Peyer's patch (tissue), 4 donors: ENCODE measurements at regions not wholly inside any gene's neighbourhood (a gene's known extent, or its start where the extent isn't known, plus 50 kb on each side); places are given as distances from the start of the nearest gene placed in this dataset.

Source experiments
- DNase-seq, 3 donors: peaks; one replicate each; pipeline ENCODE4 v3.0.0-alpha.2; 2017 to 2019
- H3K27ac ChIP-seq, 4 donors: fragments of 200-600 bp; sonication (generic); one replicate each; pipeline ENCODE4 v1.5.1; 2016 to 2019
- H3K27me3 ChIP-seq, 2 donors: fragments of 200-600 bp; sonication (generic); one replicate each; pipeline ENCODE4 v1.5.1; 2019
- H3K36me3 ChIP-seq, 3 donors: fragments of 200-600 bp; sonication (generic); one replicate each; pipeline ENCODE4 v1.5.1; 2016 to 2019
- H3K4me1 ChIP-seq, 4 donors: fragments of 200-600 bp; sonication (generic); one replicate each; pipeline ENCODE4 v1.5.1; 2016 to 2019
- H3K4me3 ChIP-seq, 4 donors: fragments of 200-600 bp; sonication (generic); 1 replicate in 3 of 4; 2 replicates in 1 of 4; pipeline ENCODE4 v1.5.1; 2016 to 2019; ENCODE audit warnings: mild to moderate bottlenecking in 1 of 4
- H3K9me3 ChIP-seq, 4 donors: fragments of 200-600 bp; sonication (generic); one replicate each; pipeline ENCODE4 v1.5.1; 2016 to 2019; ENCODE audit warnings: mild to moderate bottlenecking in 1 of 4
- POLR2A ChIP-seq, 2 donors: fragments of 450-650 bp; IDR thresholded peaks; one replicate each; pipeline ENCODE4 v1.5.1; 2017; ENCODE audit warnings: antibody characterized with exemption in 2 of 2, mild to moderate bottlenecking in 2 of 2, moderate library complexity in 2 of 2
- TF ChIP-seq, protein P1 (sequence below), 6 experiments: fragments of 450-650 bp in 4 of 6; fragments of 200-600 bp in 2 of 6; sonication (generic) in 1 of 6; IDR thresholded peaks; one replicate each; pipeline ENCODE4 v1.5.1; 2017 to 2019; ENCODE audit warnings: antibody characterized with exemption in 6 of 6, mild to moderate bottlenecking in 3 of 6, moderate library complexity in 1 of 6

DNA sequence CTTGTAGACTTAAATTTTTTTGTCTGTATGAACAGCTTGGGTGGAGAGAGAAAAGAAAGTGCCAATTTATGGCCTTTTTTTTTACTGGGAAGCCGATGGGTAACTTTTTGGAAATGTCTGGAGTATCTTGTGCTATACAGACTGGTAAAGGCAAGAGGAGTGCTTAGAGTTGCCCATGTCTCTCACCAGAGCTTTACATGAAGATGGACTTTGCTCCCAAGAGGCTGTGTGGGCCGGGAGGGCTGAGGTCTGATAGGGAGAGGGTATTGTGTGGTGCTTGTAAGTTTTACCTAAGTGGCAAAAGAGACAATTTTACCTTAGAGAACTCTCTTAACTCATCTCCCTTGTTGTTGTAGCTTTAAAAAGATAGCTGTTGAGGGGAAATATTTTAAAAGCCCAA lies 203.2 kb downstream of the SEMA6A start:
- H3K9me3 ChIP-seq, result no peaks in the 10 kb centered on the region
- H3K27ac ChIP-seq, result no peak overlapping the region
- no peaks in the 10 kb centered on the region for H3K36me3 ChIP-seq
- no peak for DNase-seq
- no peaks in the 10 kb centered on the region for H3K27me3 ChIP-seq
- no peak overlapping the region for H3K4me3 ChIP-seq
- TF ChIP-seq, protein P1, sequence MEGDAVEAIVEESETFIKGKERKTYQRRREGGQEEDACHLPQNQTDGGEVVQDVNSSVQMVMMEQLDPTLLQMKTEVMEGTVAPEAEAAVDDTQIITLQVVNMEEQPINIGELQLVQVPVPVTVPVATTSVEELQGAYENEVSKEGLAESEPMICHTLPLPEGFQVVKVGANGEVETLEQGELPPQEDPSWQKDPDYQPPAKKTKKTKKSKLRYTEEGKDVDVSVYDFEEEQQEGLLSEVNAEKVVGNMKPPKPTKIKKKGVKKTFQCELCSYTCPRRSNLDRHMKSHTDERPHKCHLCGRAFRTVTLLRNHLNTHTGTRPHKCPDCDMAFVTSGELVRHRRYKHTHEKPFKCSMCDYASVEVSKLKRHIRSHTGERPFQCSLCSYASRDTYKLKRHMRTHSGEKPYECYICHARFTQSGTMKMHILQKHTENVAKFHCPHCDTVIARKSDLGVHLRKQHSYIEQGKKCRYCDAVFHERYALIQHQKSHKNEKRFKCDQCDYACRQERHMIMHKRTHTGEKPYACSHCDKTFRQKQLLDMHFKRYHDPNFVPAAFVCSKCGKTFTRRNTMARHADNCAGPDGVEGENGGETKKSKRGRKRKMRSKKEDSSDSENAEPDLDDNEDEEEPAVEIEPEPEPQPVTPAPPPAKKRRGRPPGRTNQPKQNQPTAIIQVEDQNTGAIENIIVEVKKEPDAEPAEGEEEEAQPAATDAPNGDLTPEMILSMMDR (IDR thresholded peaks at IDR 0.05), result no peak
- no peak for TF ChIP-seq POLR2A (IDR thresholded peaks at IDR 0.05)
- no peaks in the 10 kb centered on the region for H3K4me1 ChIP-seq

DNA sequence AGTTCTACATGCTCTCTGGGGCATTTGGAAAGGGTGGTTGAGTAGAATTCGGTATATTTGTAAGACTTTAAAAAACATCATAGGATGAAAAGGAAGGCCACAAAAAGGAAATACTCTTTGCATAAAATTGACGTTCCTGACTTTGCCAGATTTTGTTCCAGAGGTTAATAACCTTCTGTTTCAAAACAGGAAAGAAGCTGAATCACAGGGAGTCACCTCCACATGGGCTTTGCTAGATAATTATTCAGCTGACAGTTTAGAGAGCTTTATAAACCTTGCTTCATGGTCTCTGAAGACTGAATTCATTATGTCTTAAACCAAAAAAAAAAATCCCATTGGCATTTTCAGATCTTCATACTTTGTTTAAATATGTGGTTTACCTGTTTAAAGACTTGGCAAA lies 203.7 kb downstream of the SEMA6A start:
- Histone ChIP-seq H3K9me3 (no peaks in the 10 kb centered on the region), H3K27ac (no peak overlapping the region), H3K27me3 (no peaks in the 10 kb centered on the region), H3K4me3 (no peak overlapping the region), H3K4me1 (no peaks in the 10 kb centered on the region), H3K36me3 (no peaks in the 10 kb centered on the region)
- TF ChIP-seq, protein P1 (IDR thresholded peaks at IDR 0.05), result no peak
- TF ChIP-seq POLR2A (IDR thresholded peaks at IDR 0.05), result no peak
- DNase-seq, result no peak

DNA sequence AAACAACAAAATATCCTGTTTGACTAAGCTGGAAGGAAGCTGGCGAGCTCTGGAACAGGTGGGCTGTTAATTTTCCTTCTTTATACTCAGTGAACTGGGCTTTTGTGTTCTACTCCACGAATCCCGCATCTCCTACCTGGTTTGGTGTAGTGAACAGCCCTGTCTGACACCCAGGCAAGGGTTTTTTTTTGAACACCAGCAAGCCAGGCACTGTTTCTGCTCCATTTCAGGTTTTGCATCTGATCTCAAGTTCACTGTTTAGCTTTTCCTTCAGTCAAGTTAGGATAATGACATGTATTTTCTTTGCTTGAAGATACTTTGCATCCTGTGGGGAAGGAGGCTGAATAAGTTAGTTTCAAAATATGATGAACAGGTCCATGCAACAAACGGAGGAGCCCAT lies 204.5 kb downstream of the SEMA6A start:
- TF ChIP-seq, protein P1 (IDR thresholded peaks at IDR 0.05), result no peak
- no peak for TF ChIP-seq POLR2A (IDR thresholded peaks at IDR 0.05)
- no peaks in the 10 kb centered on the region for H3K27me3 ChIP-seq
- no peak overlapping the region for H3K4me3 ChIP-seq
- H3K27ac ChIP-seq, result no peak overlapping the region
- H3K36me3 ChIP-seq, result no peaks in the 10 kb centered on the region
- DNase-seq, result no peak
- no peaks in the 10 kb centered on the region for H3K4me1 ChIP-seq
- no peaks in the 10 kb centered on the region for H3K9me3 ChIP-seq

DNA sequence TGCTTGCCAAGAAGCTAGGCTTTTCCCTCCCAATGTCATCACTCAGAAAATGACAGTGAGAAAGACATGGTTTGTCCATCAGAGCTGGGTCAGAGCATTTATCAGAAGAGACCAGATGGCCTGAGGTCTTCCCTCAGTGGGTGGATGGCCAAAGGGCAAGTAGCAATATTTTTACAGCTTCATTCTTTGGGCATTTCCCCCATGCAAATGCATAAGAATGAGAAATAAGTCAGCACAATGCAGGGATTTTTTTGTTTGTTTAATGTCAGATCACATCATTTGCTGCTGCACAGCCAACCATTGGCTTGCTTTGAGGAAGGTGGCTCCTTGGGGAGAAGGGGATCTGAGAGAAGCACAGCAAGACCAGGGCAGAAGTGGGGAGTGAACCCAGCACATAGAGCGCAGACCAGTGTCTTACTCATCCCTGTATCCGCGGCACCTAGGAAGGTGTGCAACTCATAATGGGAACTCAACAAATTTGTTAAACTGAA lies 209.6 kb downstream of the SEMA6A start:
- TF ChIP-seq, protein P1 (IDR thresholded peaks at IDR 0.05), result no peak
- no peak for TF ChIP-seq POLR2A (IDR thresholded peaks at IDR 0.05)
- H3K9me3 ChIP-seq, result no peaks in the 10 kb centered on the region
- peaks cover 0 to 9% (median 0%) of the 10 kb centered on the region in 4 donors for H3K4me1 ChIP-seq
- no peaks in the 10 kb centered on the region for H3K27me3 ChIP-seq
- DNase-seq, result no peak
- no peaks in the 10 kb centered on the region for H3K36me3 ChIP-seq
- H3K27ac ChIP-seq, result no peak overlapping the region
- H3K4me3 ChIP-seq, result no peak overlapping the region

DNA sequence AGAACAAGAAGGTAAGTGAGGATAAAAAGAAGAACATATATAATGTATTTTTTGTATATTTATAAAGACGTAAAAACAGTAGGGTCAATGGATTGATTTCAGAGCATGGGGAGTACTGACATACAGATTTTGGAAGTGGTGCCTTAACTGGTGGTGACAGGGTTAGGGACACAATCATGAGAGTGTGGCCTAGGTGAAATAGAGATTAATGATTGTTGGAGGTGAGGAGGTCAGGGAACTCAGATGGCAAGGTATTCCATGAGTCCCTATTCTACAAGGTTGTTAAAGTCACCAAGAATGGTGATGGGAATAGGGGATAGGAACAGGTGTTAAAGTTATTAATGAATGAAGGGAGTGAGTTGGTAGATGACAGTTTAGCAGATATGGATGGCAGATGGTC lies 210.8 kb downstream of the SEMA6A start:
- Histone ChIP-seq H3K4me3 (no peak overlapping the region), H3K4me1 (peaks cover 0 to 9% (median 0%) of the 10 kb centered on the region in 4 donors), H3K27ac (no peak overlapping the region), H3K36me3 (no peaks in the 10 kb centered on the region), H3K27me3 (no peaks in the 10 kb centered on the region), H3K9me3 (no peaks in the 10 kb centered on the region)
- TF ChIP-seq, protein P1 (IDR thresholded peaks at IDR 0.05), result no peak
- TF ChIP-seq POLR2A (IDR thresholded peaks at IDR 0.05), result no peak
- DNase-seq, result no peak
